ENCODE measurements at regions not wholly inside any gene's neighbourhood (a gene's known extent, or its start where the extent isn't known, plus 50 kb on each side); places are given as distances from the start of the nearest gene placed in this dataset.

DNA sequence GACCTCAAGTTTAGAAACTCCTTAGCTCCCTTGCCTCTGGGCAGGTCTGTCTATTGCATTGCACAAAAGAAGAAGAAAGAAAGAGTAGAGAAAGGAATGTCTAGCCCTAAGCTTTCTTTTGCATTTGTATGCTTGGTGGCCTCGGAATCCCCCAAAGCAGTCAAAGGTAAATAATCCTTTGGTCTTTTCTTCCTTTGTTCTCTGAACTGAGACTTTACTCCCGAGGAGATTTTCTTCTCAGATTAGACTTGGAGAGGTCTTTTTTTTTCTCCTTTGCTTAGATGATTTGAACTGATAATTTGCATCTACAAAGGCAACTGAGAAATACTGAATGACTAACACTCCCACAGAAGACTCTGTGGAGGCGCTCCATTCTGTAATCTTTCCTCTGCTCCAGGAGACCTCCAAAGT is 93.2 kb downstream of the AKR1D1 start:
- TF ChIP-seq, protein P1, sequence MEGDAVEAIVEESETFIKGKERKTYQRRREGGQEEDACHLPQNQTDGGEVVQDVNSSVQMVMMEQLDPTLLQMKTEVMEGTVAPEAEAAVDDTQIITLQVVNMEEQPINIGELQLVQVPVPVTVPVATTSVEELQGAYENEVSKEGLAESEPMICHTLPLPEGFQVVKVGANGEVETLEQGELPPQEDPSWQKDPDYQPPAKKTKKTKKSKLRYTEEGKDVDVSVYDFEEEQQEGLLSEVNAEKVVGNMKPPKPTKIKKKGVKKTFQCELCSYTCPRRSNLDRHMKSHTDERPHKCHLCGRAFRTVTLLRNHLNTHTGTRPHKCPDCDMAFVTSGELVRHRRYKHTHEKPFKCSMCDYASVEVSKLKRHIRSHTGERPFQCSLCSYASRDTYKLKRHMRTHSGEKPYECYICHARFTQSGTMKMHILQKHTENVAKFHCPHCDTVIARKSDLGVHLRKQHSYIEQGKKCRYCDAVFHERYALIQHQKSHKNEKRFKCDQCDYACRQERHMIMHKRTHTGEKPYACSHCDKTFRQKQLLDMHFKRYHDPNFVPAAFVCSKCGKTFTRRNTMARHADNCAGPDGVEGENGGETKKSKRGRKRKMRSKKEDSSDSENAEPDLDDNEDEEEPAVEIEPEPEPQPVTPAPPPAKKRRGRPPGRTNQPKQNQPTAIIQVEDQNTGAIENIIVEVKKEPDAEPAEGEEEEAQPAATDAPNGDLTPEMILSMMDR (IDR thresholded peaks at IDR 0.05 in 4 of 5, conservative IDR thresholded peaks at IDR 0.05 in 1 of 5): no peak
- no peak for TF ChIP-seq POLR2A (IDR thresholded peaks at IDR 0.05)
